Right kidney (tissue), 1 donor: ENCODE measurements at regions not wholly inside any gene's neighbourhood (a gene's known extent, or its start where the extent isn't known, plus 50 kb on each side); places are given as distances from the start of the nearest gene placed in this dataset.
"Not testable (repeated sequence)": the region's sequence is repeated elsewhere in the genome, so short reads cannot be mapped to it uniquely, and the experiment has no call there.

Experiments
- DNase-seq: peaks from one replicate; pipeline ENCODE4 v3.0.0-alpha.2; 2016

DNA sequence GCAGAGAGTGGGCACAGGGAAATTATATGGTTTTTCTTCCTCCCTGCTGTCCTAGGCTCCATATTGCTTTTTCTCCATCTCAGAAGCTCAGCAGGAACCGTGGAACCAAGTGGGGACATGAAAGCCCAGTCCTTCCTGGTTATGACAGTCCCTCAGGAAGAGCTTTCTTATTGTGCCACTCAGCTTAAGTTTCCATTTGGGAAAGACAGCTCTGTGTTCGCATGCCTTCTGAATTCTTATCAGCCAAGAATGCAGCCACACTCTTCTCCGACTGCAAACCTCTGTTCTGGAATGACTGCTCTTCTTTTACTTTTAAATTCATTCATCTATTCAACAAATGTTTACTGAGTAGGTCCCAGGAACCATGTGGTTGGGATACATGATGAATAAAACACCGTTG lies 58.0 kb upstream of the PPARGC1A start:
- DNase-seq = no peak

- no peak for DNase-seq
These were observed 56.5 kb upstream of the PPARGC1A start for GRCh38 chr4:23946299-23946698.

DNA sequence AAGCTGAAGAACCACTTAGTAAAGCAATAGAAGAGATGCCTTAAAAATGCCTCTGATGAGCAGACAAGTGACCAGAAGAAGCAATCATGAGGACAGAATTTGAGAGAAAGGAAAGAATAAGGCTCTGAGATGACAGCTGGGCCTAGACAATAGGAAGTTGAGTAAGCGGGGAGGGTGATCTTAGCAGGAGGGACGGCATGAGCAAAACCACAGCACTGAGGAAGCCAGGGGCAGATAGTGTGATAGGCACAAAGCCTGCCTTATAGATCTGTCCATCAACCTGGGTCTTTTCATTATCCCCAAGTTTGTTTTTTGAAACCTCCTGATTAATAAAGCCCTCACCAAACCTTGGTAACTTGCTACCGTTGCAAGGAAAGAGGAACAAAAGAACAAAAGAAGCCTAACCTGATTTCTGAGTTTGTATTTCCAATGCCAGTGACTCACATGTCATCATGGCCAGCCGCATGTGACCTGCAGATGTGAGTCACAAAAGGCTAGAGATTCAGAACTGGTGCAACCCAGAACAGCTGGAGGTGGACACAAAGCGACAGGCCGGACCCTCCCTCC lies 55.7 kb upstream of the PPARGC1A start:
- no peak for DNase-seq

DNA sequence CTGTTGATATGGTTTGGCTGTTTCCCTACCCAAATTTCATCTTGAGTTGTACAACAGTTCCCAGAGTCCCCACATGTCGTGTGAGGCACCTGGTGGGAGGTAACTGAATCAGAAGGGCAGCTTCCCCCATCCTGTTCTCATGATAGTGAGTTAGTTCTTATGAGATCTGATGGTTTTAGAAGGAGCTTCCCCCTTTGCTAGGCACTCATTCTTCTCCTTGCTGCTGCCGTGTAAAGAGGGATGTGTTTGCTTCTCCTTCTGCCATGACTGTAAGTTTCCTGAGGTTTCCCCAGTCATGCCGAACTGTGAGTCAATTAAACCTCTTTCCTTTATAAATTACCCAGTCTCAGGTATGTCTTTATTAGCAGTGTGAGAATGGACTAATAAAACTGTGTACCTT lies 54.7 kb upstream of the PPARGC1A start:
- not testable (repeated sequence) for DNase-seq

DNA sequence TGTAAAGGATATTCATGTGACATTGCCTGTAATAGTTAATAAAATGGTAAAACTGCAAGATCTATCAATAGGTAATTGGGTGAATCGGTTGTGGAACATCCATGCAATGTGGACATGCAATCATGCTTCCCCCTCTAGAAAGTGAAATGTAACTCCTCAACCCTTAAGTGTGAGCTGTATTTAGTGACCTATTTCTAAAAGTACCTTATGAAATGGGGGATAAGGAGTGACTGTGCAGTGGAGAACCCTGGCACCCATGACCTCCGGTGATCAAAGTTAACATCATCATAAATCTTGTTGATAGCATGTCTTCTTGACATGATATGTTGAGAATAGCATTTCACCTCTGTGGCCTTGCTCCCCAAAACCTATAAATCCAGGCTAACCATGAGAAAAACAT lies 53.6 kb upstream of the PPARGC1A start:
- DNase-seq = no peak

- no peak for DNase-seq
These were observed 52.6 kb upstream of the PPARGC1A start for GRCh38 chr4:23942471-23942870.
